Duodenal mucosa (tissue), 2 donors: ENCODE measurements at regions not wholly inside any gene's neighbourhood (a gene's known extent, or its start where the extent isn't known, plus 50 kb on each side); places are given as distances from the start of the nearest gene placed in this dataset.

Experiments used
- H3K27ac ChIP-seq: one replicate; pipeline ENCODE4 v1.7.0; 2013; ENCODE audit warnings: low read depth, low read length
- H3K27me3 ChIP-seq, 2 donors: one replicate each; pipeline ENCODE4 v1.7.0; 2013; ENCODE audit warnings: low read length in 2 of 2, control low read depth in 1 of 2; ENCODE audit not compliant: insufficient read depth in 2 of 2, control insufficient read depth in 1 of 2
- H3K36me3 ChIP-seq, 2 donors: one replicate each; pipeline ENCODE4 v1.7.0; 2013; ENCODE audit warnings: low read length in 2 of 2, control low read depth in 1 of 2; ENCODE audit not compliant: insufficient read depth in 2 of 2, control insufficient read depth in 1 of 2
- H3K4me1 ChIP-seq, 2 donors: one replicate each; pipeline ENCODE4 v1.7.0; 2013; ENCODE audit warnings: low read length in 2 of 2, control low read depth in 1 of 2; ENCODE audit not compliant: insufficient read depth in 2 of 2, control insufficient read depth in 1 of 2
- H3K4me3 ChIP-seq, 2 donors: one replicate each; pipeline ENCODE4 v1.7.0; 2013; ENCODE audit warnings: low read length in 2 of 2, low read depth in 1 of 2
- H3K9ac ChIP-seq, 2 donors: one replicate each; pipeline ENCODE4 v1.7.0; 2013; ENCODE audit warnings: low read length in 2 of 2, low read depth in 1 of 2
- H3K9me3 ChIP-seq, 2 donors: one replicate each; pipeline ENCODE4 v1.7.0; 2013; ENCODE audit warnings: low read length in 2 of 2, control low read depth in 1 of 2; ENCODE audit not compliant: control insufficient read depth in 1 of 2

- no peaks in the 10 kb centered on the region for H3K9me3 ChIP-seq
Observed at GRCh38 chr2:56502616-56503015, 318.8 kb downstream of the CCDC85A start.

GRCh38 chr2:56505885-56506284 lies 322.1 kb downstream of the CCDC85A start:
- no peaks in the 10 kb centered on the region for H3K36me3 ChIP-seq
- no peaks in the 10 kb centered on the region for H3K4me1 ChIP-seq
- H3K9ac ChIP-seq: no peak overlapping the region
- H3K27me3 ChIP-seq: no peaks in the 10 kb centered on the region
- no peak overlapping the region for H3K27ac ChIP-seq
- H3K4me3 ChIP-seq: no peak overlapping the region
- no peaks in the 10 kb centered on the region for H3K9me3 ChIP-seq

More at GRCh38 chr2:56502616-56503015, 318.8 kb downstream of the CCDC85A start:
- no peak overlapping the region for H3K27ac ChIP-seq
- no peaks in the 10 kb centered on the region for H3K36me3 ChIP-seq
- H3K4me1 ChIP-seq: no peaks in the 10 kb centered on the region
- H3K9ac ChIP-seq: no peak overlapping the region
- H3K4me3 ChIP-seq: no peak overlapping the region
- H3K27me3 ChIP-seq: no peaks in the 10 kb centered on the region

DNA sequence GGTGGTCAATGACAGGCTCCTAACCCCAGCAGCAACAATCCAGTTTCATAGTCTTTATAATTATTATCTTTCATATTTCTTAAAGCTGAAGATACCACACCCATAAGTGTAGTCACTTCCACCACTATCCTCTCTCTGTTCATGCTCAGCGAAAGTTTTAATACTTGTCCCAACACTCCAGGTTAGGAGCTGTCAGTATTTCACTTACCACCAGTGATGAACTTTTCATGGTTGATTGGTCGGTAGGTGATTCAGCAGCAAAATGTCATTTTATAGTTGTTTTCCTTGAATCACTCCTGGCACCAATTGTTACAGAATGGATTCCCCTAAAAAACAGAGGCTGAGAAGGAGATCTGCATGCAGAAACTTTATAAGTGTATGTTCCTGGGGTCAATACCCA lies 324.9 kb downstream of the CCDC85A start:
- Histone ChIP-seq H3K4me1 (no peaks in the 10 kb centered on the region), H3K9ac (no peak overlapping the region), H3K9me3 (no peaks in the 10 kb centered on the region), H3K27me3 (no peaks in the 10 kb centered on the region), H3K36me3 (no peaks in the 10 kb centered on the region), H3K27ac (no peak overlapping the region), H3K4me3 (no peak overlapping the region)

DNA sequence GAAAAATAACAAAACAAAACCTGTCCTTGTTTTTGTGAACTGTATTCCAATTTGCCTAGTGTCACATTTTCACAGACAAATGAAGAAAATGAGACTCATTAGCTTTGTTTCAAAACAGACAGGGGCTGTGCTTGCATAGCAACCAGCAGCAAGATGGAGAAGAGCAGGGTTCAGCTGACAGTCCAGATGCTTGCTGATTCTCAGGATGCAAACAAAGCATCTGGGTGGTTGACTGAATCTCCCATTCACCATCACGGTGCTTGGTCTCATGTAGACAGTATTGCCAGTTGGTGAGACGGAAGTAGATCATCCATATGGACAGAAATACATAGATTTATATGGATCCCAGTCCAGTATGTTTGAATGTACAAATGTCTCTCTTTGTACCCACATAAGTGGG lies 326.8 kb downstream of the CCDC85A start:
- Histone ChIP-seq H3K4me1 (no peaks in the 10 kb centered on the region), H3K9ac (no peak overlapping the region), H3K4me3 (no peak overlapping the region), H3K27me3 (no peaks in the 10 kb centered on the region), H3K27ac (no peak overlapping the region), H3K36me3 (no peaks in the 10 kb centered on the region), H3K9me3 (no peaks in the 10 kb centered on the region)

GRCh38 chr2:56515399-56515798 lies 331.6 kb downstream of the CCDC85A start:
- Histone ChIP-seq H3K27me3 (no peaks in the 10 kb centered on the region), H3K9ac (no peak overlapping the region), H3K4me3 (no peak overlapping the region), H3K4me1 (no peaks in the 10 kb centered on the region), H3K36me3 (no peaks in the 10 kb centered on the region), H3K9me3 (no peaks in the 10 kb centered on the region), H3K27ac (no peak overlapping the region)

- no peaks in the 10 kb centered on the region for H3K9me3 ChIP-seq
- H3K4me1 ChIP-seq: peaks cover 0 to 3% of the 10 kb centered on the region in 2 donors
- no peak overlapping the region for H3K9ac ChIP-seq
- H3K4me3 ChIP-seq: no peak overlapping the region
- no peak overlapping the region for H3K27ac ChIP-seq
- H3K36me3 ChIP-seq: no peaks in the 10 kb centered on the region
- no peaks in the 10 kb centered on the region for H3K27me3 ChIP-seq
Observed at GRCh38 chr2:56519806-56520205, 336.0 kb downstream of the CCDC85A start.

DNA sequence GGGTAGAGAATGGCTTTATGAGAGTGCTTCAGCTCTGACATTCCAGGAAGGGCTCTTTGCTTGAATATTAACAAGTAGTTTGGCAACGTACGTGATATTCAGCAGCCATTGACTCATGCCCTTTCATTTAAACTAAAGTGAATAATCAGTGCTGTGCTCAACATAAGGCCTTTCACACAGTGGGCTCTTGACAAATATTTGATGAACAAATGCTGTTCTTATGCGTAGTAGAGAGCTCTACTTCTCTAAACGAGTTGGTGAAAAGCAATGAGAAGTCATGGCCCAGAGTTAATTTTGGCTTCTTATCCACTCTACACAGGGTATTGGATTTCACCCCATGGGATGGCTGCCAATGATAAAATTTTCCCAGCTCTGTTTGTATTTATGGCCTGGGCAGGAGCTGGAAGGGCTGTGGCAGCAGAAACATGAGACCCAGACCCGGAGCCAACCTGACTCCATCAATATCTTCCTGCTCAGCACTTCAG lies 338.9 kb downstream of the CCDC85A start:
- no peak overlapping the region for H3K4me3 ChIP-seq
- no peak overlapping the region for H3K9ac ChIP-seq

GRCh38 chr2:56523816-56524215 lies 340.0 kb downstream of the CCDC85A start:
- no peak overlapping the region for H3K9ac ChIP-seq
- no peak overlapping the region for H3K27ac ChIP-seq
- H3K36me3 ChIP-seq: no peaks in the 10 kb centered on the region
- no peak overlapping the region for H3K4me3 ChIP-seq
- no peaks in the 10 kb centered on the region for H3K27me3 ChIP-seq
- peaks cover 0 to 3% of the 10 kb centered on the region in 2 donors for H3K4me1 ChIP-seq
- no peaks in the 10 kb centered on the region for H3K9me3 ChIP-seq

More for the DNA sequence above, 338.9 kb downstream of the CCDC85A start:
- no peak overlapping the region for H3K27ac ChIP-seq
- peaks cover 0 to 3% of the 10 kb centered on the region in 2 donors for H3K4me1 ChIP-seq
- H3K9me3 ChIP-seq: no peaks in the 10 kb centered on the region
- no peaks in the 10 kb centered on the region for H3K36me3 ChIP-seq
- no peaks in the 10 kb centered on the region for H3K27me3 ChIP-seq

GRCh38 chr2:56531668-56532420 lies 348.1 kb downstream of the CCDC85A start:
- Histone ChIP-seq H3K4me1 (no peaks in the 10 kb centered on the region), H3K9me3 (no peaks in the 10 kb centered on the region), H3K27me3 (no peaks in the 10 kb centered on the region), H3K9ac (no peak overlapping the region), H3K4me3 (no peak overlapping the region), H3K27ac (no peak overlapping the region), H3K36me3 (no peaks in the 10 kb centered on the region)

DNA sequence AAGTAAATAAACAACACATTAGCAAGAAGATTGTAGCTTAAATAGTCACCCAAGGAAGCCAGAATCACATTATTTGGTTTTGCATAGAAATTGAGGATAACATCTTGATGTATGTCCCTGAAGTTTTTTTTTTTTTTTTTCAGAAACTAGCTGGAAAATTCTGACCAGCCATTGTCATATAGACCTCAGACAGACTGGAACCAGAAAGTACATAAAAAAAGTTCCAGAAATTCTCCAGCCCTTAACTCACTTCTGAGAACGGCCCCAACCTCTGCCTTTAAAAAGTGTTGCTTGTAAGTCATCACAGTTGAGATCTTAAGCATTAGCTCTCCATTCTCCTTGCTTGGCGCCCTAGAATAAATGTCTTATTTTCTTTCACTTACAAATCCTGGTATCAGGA lies 350.5 kb downstream of the CCDC85A start:
- Histone ChIP-seq H3K27ac (no peak overlapping the region), H3K4me3 (no peak overlapping the region), H3K36me3 (no peaks in the 10 kb centered on the region), H3K9ac (no peak overlapping the region), H3K4me1 (no peaks in the 10 kb centered on the region), H3K9me3 (peaks cover 0 to under 1% of the 10 kb centered on the region in 2 donors), H3K27me3 (no peaks in the 10 kb centered on the region)
